SK-N-SH (cell line): ENCODE measurements at regions not wholly inside any gene's neighbourhood (a gene's known extent, or its start where the extent isn't known, plus 50 kb on each side); places are given as distances from the start of the nearest gene placed in this dataset.

ENCODE experiments used
- CTCF ChIA-PET: fragments of 300-600, 350-600 bp; formaldehyde crosslinking; extraction: SDS; loops from one replicate; lab custom pipeline; 2021; lab: Yijun Ruan, JAX
- POLR2A ChIA-PET: fragments of 350-600 bp; sonication (Branson Sonifier 250); formaldehyde crosslinking; extraction: SDS; loops from one replicate; lab custom pipeline; 2020; ENCODE audit warnings: antibody characterized with exemption, inconsistent platforms; lab: Yijun Ruan, JAX
- DNase-seq: peaks from one replicate; pipeline ENCODE4 v3.0.0; 2012
- H2AFZ ChIP-seq: fragments of 200-600 bp; sonication (generic); 2 replicates; pipeline ENCODE4 v1.8.1; 2016; ENCODE audit warnings: antibody characterized with exemption, mild to moderate bottlenecking, low read depth
- H3F3A ChIP-seq: fragments of 200-600 bp; sonication (generic); replicated peaks from 2 replicates; pipeline ENCODE3; 2016; ENCODE audit warnings: antibody characterized with exemption, mild to moderate bottlenecking; ENCODE audit not compliant: insufficient read depth
- H3K27ac ChIP-seq, 2 experiments: fragments of 200-500 bp in 1 of 2; fragments of 200-600 bp in 1 of 2; sonication (Bioruptor generic) in 1 of 2; sonication (generic), shearing (Covaris generic) in 1 of 2; 2 replicates each; pipeline versions ENCODE4 v1.5.1 to v1.6.1; 2014 to 2016; ENCODE audit warnings: low read depth in 2 of 2, inconsistent platforms in 1 of 2, low read length in 1 of 2, mild to moderate bottlenecking in 1 of 2, mixed read lengths in 1 of 2
- H3K27me3 ChIP-seq: fragments of 200-600 bp; sonication (generic), shearing (Covaris generic); 2 replicates; pipeline ENCODE4 v1.6.1; 2016; ENCODE audit warnings: mixed run types; ENCODE audit not compliant: insufficient read depth
- H3K36me3 ChIP-seq, 2 experiments: fragments of 200-500 bp in 1 of 2; fragments of 200-600 bp in 1 of 2; sonication (Bioruptor generic) in 1 of 2; sonication (generic) in 1 of 2; replicated peaks in 1 of 2; 2 replicates each; pipeline versions ENCODE3 to v1.5.1; 2014 to 2016; ENCODE audit warnings: low read length in 1 of 2, mild to moderate bottlenecking in 1 of 2; ENCODE audit not compliant: insufficient read depth in 2 of 2, control insufficient read depth in 1 of 2
- H3K4me1 ChIP-seq, 2 experiments: fragments of 200-500 bp in 1 of 2; fragments of 200-600 bp in 1 of 2; sonication (Bioruptor generic) in 1 of 2; sonication (generic), shearing (Covaris generic) in 1 of 2; 2 replicates each; pipeline versions ENCODE4 v1.5.1 to v1.6.1; 2014 to 2016; ENCODE audit warnings: low read depth in 1 of 2, low read length in 1 of 2, mixed run types in 1 of 2; ENCODE audit not compliant: insufficient read depth in 2 of 2, control insufficient read depth in 1 of 2
- H3K4me2 ChIP-seq: fragments of 200-600 bp; sonication (generic), shearing (Covaris generic); 2 replicates; pipeline ENCODE4 v1.6.1; 2017; ENCODE audit warnings: mixed run types
- H3K4me3 ChIP-seq, 2 experiments: fragments of 200-500 bp in 1 of 2; fragments of 200-600 bp in 1 of 2; sonication (Bioruptor generic) in 1 of 2; sonication (generic), shearing (Covaris generic) in 1 of 2; 2 replicates each; pipeline versions ENCODE4 v1.5.1 to v1.8.1; 2014 to 2016; ENCODE audit warnings: low read depth in 2 of 2, inconsistent platforms in 1 of 2, low read length in 1 of 2, mild to moderate bottlenecking in 1 of 2, mixed read lengths in 1 of 2, moderate library complexity in 1 of 2
- H3K79me2 ChIP-seq: fragments of 200-600 bp; sonication (generic); 2 replicates; pipeline ENCODE4 v1.8.1; 2017; ENCODE audit warnings: mild to moderate bottlenecking; ENCODE audit not compliant: insufficient read depth
- H3K9ac ChIP-seq: fragments of 200-600 bp; sonication (generic); 2 replicates; pipeline ENCODE4 v1.6.1; 2017; ENCODE audit warnings: mixed run types
- H3K9me2 ChIP-seq: fragments of 200-600 bp; sonication (generic); 2 replicates; pipeline ENCODE4 v1.6.1; 2017; ENCODE audit warnings: mixed run types
- H3K9me3 ChIP-seq: fragments of 200-600 bp; sonication (generic); 2 replicates; pipeline ENCODE4 v1.6.1; 2017; ENCODE audit warnings: mixed run types, mild to moderate bottlenecking, moderate library complexity
- H4K20me1 ChIP-seq: fragments of 200-600 bp; sonication (generic); 2 replicates; pipeline ENCODE4 v1.6.1; 2017; ENCODE audit warnings: mild to moderate bottlenecking, mixed run types; ENCODE audit not compliant: insufficient read depth
- ELF1 ChIP-seq: IDR thresholded peaks from 2 replicates; pipeline ENCODE4 v1.4.0; 2012
- FOSL2 ChIP-seq: IDR thresholded peaks from 2 replicates; pipeline ENCODE4 v1.4.0; 2012; ENCODE audit warnings: low read depth, mild to moderate bottlenecking, moderate library complexity, borderline replicate concordance
- FOXM1 ChIP-seq: IDR thresholded peaks from 2 replicates; pipeline ENCODE4 v1.4.0; 2012; ENCODE audit warnings: low read depth, mild to moderate bottlenecking
- JUND ChIP-seq: IDR thresholded peaks from 2 replicates; pipeline ENCODE4 v1.4.0; 2012
- NFIC ChIP-seq: IDR thresholded peaks from 2 replicates; pipeline ENCODE4 v1.4.0; 2012; ENCODE audit warnings: borderline replicate concordance
- RAD21 ChIP-seq: IDR thresholded peaks from 2 replicates; pipeline ENCODE4 v1.6.1; 2012; ENCODE audit warnings: mild to moderate bottlenecking, low read length
- SMC3 ChIP-seq: IDR thresholded peaks from 2 replicates; pipeline ENCODE4 v1.6.1; 2012; ENCODE audit warnings: low read depth, low read length, improper control_type of control experiment
- TEAD4 ChIP-seq: IDR thresholded peaks from 2 replicates; pipeline ENCODE4 v1.4.0; 2012; ENCODE audit warnings: mild to moderate bottlenecking, borderline replicate concordance; ENCODE audit not compliant: insufficient read depth
- WGBS: methylation state at CpG from one replicate; pipeline ENCODE4 v1.1.6; 2017; ENCODE audit warnings: low lambda C conversion rate; 5-methylcytosine and 5-hydroxymethylcytosine counted together
- TF ChIP-seq, protein P1 (sequence below): IDR thresholded peaks from 2 replicates; pipeline ENCODE4 v1.4.0; 2012; ENCODE audit warnings: low read depth, borderline replicate concordance
- TF ChIP-seq, protein P2 (sequence below): IDR thresholded peaks from 2 replicates; pipeline ENCODE4 v1.4.0; 2012; ENCODE audit warnings: low read depth, borderline replicate concordance
- TF ChIP-seq, protein P3 (sequence below): fragments of 150-350 bp; IDR thresholded peaks from 2 replicates; pipeline ENCODE4 v1.6.1; 2017; ENCODE audit warnings: antibody characterized with exemption, low read length, low read depth, borderline replicate concordance

DNA sequence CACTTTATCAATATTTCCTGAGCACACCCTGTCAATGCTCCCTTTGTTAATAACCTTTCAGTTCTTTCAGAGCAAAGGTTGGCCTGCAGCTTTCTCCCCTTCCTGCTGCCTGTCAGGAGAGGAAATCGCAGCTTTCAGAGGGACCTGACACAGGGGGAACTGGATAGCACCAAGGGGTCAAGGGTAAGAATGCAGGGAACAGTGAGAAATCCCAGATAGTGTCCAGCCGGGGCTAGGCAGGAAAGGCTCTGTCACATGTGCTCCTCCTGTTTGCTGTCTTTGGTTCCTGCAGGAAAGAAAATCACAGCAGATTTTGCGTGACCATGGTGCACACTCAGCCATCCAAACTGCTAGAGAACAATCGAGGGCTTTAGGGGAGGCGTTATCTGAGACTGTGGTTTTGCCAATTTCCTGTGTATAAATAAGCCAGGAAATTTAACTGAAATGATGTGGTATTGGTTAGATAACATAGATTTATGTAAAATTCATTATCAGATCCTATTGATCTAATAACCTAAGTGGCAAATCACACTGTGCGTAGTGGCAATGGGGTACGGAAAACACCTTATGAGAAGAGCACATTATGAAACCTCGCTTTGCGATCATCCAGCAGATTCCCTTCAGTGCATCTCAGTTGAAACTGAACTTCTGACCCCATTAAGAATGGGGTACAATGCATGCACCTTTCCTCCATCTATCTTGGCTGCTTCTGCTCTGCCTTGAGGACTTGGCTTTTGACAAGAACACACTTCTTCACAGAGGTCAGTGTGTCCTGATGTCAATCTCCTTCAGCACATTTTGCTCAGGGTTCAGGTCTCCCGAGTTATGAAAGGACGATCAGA, 178.0 kb downstream of the ICOS start:
- H3K4me3 ChIP-seq: no peak overlapping the region
- H3K36me3 ChIP-seq: no peaks in the 10 kb centered on the region
- H3K27ac ChIP-seq: no peak overlapping the region
- no peak for TF ChIP-seq JUND
- TF ChIP-seq, all 33 proteins: peak for 0
- Histone ChIP-seq H3K9ac (no peak overlapping the region), H3K79me2 (no peaks in the 10 kb centered on the region), H3K9me3 (no peaks in the 10 kb centered on the region), H2AFZ (no peak overlapping the region), H4K20me1 (no peaks in the 10 kb centered on the region), H3K27me3 (no peaks in the 10 kb centered on the region; the same call in 1 of the 2 replicates), H3K4me2 (no peak overlapping the region), H3F3A (no peaks in the 10 kb centered on the region), H3K4me1 (peaks cover 0 to 15% of the 10 kb centered on the region in 2 experiments; a peak in 2 of 4 replicates), H3K9me2 (no peaks in the 10 kb centered on the region)
- no peak for DNase-seq
- ChIA-PET POLR2A (no interaction called here), CTCF (interaction anchor here (1.2 kb wide), 1 partner anchor 63 kb away, joined by 3 read pairs; no protein-coding TSS in a partner anchor)
- 61% methylated on average over 11 of the region's 11 CpGs for WGBS

DNA sequence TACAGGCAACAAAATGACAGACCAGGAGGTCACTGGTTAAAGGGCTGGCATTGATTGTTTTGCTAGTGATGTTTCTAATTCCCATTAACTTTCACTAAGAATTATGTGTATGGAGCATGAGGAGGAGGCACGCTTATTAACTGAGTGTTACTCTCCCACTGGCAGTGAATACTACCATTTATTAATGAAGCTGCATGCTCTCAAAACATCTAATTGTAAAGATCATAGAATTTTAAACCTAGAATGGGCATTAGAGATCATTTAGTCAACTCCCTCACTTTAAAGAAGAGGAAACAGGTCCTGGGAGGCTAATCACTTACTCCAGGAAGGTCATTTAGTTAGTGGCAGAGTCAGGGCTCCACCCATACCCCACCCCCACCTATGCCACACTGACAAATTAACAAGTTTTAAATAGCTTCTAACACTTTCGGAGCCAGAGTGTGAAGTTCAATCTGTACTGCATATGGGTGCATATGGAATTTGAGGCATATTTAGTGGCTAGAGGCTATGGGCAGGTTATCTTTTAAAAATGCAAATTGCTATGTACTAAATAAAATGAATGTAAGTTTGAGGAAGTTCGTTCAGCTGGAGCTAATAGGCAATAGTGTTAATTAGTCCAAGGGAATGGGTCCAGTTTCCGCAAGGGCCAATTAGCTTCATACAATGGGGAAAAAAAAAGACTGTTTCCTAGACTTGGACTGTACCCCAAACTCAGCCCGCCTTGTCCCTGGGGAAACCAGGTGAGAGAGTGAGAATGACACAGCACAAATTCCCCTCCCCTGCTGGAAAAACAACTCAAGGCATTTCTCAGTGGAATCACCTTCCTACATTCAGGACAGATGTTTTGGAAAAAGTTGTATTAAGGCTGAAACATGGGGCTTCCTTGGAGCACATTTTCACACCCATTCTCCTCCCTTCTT, 178.8 kb downstream of the ICOS start:
- Histone ChIP-seq H2AFZ (no peak overlapping the region), H3F3A (no peaks in the 10 kb centered on the region), H3K9ac (no peak overlapping the region), H3K9me3 (no peaks in the 10 kb centered on the region), H3K9me2 (no peaks in the 10 kb centered on the region), H3K4me2 (no peak overlapping the region), H3K36me3 (no peaks in the 10 kb centered on the region), H3K27me3 (no peaks in the 10 kb centered on the region; the same call in 1 of the 2 replicates), H3K79me2 (no peaks in the 10 kb centered on the region), H3K4me3 (no peak overlapping the region), H3K27ac (no peak overlapping the region), H4K20me1 (no peaks in the 10 kb centered on the region), H3K4me1 (peaks cover 0 to 6% of the 10 kb centered on the region in 2 experiments; a peak in 2 of 4 replicates)
- no peak for DNase-seq
- ChIA-PET CTCF (interaction anchor here (0.6 kb wide), 1 partner anchor 1893 kb away, joined by 3 read pairs; no protein-coding TSS in a partner anchor), POLR2A (no interaction called here)
- TF ChIP-seq, protein P1, sequence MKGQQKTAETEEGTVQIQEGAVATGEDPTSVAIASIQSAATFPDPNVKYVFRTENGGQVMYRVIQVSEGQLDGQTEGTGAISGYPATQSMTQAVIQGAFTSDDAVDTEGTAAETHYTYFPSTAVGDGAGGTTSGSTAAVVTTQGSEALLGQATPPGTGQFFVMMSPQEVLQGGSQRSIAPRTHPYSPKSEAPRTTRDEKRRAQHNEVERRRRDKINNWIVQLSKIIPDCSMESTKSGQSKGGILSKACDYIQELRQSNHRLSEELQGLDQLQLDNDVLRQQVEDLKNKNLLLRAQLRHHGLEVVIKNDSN: no peak
- TF ChIP-seq FOXM1 (no peak), TEAD4 (no peak), SMC3 (no peak), FOSL2 (no peak), ELF1 (no peak), NFIC (no peak), JUND (no peak), RAD21 (no peak)
- TF ChIP-seq, protein P2, sequence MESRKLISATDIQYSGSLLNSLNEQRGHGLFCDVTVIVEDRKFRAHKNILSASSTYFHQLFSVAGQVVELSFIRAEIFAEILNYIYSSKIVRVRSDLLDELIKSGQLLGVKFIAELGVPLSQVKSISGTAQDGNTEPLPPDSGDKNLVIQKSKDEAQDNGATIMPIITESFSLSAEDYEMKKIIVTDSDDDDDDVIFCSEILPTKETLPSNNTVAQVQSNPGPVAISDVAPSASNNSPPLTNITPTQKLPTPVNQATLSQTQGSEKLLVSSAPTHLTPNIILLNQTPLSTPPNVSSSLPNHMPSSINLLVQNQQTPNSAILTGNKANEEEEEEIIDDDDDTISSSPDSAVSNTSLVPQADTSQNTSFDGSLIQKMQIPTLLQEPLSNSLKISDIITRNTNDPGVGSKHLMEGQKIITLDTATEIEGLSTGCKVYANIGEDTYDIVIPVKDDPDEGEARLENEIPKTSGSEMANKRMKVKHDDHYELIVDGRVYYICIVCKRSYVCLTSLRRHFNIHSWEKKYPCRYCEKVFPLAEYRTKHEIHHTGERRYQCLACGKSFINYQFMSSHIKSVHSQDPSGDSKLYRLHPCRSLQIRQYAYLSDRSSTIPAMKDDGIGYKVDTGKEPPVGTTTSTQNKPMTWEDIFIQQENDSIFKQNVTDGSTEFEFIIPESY: no peak
- TF ChIP-seq, protein P3, sequence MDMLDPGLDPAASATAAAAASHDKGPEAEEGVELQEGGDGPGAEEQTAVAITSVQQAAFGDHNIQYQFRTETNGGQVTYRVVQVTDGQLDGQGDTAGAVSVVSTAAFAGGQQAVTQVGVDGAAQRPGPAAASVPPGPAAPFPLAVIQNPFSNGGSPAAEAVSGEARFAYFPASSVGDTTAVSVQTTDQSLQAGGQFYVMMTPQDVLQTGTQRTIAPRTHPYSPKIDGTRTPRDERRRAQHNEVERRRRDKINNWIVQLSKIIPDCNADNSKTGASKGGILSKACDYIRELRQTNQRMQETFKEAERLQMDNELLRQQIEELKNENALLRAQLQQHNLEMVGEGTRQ: no peak
- 46% methylated on average over 5 of the region's 5 CpGs for WGBS
